HG03520 (cell line): ENCODE measurements at regions not wholly inside any gene's neighbourhood (a gene's known extent, or its start where the extent isn't known, plus 50 kb on each side); places are given as distances from the start of the nearest gene placed in this dataset.
"Not testable (repeated sequence)": the region's sequence is repeated elsewhere in the genome, so short reads cannot be mapped to it uniquely, and the experiment has no call there.

Source experiments
- ATAC-seq: cut with Tn5 transposase; IDR thresholded peaks from one replicate; pipeline ENCODE4 v1.9.1; 2021; ENCODE audit warnings: mild to moderate bottlenecking, moderate library complexity; ENCODE audit not compliant: unreplicated experiment

DNA sequence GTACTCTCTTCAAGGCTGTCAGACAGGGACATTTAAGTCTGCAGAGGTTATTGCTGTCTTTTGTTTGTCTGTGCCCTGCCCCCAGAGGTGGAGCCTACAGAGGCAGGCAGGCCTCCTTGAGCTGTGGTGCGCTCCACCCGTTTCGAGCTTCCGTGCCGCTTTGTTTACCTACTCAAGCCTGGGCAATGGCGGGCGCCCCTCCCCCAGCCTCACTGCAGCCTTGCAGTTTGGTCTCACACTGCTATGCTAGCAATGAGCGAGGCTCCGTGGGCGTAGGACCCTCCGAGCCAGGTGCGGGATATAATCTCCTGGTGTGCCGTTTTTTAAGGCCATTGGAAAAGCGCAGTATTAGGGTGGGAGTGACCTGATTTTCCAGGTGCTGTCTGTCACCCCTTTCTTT lies 373.4 kb downstream of the DNAJB9 start:
- not testable (repeated sequence) for ATAC-seq

DNA sequence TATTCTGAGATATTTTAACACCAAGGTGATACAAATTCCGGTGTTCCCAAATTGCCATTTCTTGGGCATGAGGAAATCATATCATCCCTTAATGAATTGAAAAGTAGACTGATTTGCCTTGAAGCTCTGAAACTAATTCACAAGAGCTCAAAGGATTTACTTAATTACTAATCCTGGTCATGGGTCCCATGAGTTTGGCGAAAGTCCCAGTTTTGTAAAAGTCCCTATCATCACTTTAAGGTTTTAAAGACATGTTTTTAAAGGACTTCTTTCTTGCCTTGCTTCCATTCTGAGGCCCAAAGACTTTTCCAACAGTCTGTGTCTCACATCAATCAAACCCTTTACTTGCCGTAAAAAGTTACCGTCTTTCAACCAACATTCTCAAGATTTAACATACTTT lies 377.9 kb downstream of the DNAJB9 start:
- ATAC-seq: no peak

DNA sequence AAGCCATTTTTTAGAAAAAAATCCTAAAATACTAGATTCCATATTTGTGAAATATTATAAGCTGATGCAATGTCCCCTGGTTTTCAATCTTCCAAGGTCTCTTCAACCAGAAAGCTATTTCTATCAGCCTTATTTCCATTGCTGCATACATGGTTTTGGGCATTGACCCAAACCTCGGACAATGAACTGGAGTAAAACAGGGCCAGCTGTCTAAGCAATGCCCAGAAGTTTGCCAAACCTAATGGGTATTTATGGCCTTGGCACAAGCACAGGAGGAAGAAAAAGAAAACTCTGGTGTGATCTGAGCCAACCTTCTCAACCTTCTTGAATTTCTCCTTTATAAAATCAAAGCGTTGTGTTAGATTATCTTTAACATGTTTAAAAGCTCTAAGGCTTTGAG lies 402.3 kb downstream of the DNAJB9 start:
- no peak for ATAC-seq

DNA sequence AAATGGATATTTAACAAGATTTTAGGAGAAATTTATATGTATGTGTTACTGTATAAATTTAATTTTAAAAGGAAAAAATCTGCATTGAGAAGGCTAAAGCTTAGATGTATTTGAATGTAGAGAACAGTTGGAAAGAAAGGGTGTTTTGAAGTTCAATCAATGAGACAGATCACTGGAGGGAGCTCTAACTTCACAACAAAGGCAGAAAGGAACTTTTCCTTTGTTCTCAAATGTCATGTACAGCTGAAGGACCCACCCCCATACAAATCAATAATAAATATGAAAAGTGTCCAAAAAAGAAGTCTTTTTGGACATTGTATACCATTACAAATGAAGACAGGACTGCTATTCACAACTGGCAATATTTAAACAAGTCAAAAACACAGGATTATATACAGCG lies 403.4 kb downstream of the DNAJB9 start:
- ATAC-seq: no peak

DNA sequence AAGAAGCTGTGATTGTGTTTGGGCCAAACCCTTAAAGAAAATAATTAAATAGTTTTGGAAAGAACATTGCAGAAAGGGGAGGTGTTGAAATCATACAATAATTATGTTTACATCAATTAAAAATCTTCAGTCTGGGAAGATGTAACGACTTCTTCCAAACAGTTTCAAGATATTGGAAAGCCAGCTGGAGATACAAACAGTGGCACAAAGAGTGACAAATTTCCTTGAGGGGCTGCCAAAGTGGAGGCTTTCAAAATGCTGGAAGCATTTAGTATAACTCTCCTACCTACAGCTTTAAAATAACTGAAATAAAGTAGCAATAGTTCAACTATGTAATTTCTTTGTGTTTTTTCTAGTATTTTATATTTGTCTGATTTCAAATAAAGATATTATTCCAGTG lies 405.0 kb downstream of the DNAJB9 start:
- ATAC-seq: no peak

DNA sequence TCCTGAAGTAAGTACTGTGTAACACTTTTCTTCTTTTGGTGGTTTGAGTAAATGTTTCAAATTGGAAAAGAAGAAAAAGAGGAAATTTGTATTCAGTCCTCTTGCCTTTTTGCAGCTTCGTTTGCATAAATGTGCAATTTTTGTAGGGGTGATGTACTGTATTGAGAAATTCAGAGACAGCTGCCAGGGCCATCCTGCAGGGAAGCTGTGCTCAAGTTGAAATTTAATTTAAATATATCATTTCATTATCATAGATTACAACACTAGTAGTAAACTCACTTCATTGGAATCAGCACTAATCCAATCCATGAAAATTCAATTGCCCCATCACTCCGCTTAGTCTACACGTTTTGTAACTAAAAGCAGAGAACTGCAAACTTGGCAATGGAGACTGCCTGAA lies 415.4 kb downstream of the DNAJB9 start:
- no peak for ATAC-seq

DNA sequence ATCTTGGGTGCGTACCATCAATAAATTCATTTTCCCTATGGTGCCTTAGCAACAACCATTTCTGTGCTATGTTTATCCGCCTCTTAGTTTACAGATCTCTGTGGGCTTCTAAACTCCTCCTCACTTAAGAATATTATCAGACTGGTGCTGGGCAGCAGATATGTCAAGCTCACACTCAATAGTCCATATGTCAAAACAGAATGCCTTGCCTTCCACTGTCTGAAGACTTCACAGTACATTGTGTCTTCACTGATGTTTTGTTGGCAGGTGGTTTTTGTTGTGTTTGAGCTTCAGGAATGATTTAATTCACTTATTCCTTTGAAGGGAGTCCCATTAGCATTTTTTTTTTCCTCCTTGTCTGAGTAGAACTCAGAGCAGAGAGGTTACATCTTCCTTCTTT lies 419.6 kb downstream of the DNAJB9 start:
- ATAC-seq: no peak

DNA sequence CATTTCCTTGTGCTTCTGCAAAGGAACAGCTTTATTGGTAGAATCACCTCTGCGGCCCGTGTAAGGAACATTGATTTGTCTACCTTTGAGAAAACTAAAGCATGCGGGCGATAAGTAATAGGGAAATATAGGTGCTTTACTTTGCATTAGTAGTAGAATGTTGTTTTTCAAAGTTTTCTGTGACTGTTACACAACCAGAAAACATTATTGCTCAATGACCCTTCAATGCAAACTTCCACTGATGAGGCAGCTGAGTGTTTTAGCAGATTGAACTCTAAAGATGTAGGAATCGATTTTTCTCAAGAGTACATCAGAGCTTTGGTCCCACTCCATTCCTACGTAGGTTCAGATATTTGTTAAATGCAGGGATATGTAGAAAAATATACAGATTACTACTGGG lies 427.8 kb downstream of the DNAJB9 start:
- no peak for ATAC-seq

DNA sequence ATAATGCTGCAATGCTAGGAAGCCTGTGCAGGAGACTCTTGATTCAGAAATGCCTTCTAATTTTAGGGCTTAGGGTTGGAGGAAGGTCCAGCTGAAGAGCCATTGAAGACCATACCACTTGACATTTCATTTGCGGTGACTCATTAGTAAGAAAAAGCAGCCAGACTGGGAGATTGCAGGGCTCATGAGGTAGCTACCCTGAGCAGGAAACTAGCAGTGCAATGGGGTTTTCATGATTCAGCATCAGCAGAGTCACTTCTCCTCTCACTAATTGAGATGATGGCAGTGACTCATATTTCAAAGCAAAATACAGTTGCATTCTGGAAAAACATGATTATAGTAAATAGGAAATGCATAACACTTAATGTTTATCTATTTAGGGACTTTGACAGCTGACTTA lies 434.1 kb downstream of the DNAJB9 start:
- ATAC-seq: no peak

DNA sequence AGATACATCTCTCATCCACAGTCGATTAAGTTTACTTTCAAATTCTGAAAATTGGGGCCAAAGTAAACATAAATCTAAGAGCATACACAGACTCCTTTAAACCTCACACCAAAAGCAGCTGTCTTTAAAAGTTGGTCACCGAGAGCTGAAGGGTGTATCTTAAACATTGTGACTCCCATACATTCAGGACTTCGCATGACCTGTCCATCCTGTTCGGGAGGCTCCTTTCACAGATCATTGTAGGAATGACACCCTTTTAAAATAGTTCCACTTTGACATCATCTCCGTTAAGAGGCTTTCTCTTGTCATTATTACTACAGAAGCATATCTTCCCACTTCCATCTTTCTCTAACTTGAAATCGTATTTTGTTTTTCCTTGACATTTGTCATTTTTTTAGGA lies 440.0 kb downstream of the DNAJB9 start:
- no peak for ATAC-seq

DNA sequence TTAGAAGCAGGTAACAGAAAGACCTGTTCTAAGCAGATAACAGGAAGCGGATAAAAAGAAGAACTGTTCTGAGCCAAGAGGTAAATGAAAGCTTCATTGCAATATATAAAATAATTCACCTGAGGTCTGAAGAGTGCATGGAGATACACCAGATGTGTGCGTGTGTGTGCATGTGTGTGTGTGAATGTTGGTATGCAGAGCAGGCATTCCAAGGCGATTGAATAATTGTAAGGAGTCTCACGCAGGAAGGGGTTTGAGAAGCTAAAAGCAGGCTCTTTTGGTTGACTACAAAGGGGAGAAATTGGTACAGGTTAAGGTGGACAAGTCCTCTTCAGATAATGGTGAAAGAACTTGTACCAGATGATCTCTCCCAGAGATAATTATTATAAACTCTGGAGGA lies 450.6 kb downstream of the DNAJB9 start:
- ATAC-seq: no peak

DNA sequence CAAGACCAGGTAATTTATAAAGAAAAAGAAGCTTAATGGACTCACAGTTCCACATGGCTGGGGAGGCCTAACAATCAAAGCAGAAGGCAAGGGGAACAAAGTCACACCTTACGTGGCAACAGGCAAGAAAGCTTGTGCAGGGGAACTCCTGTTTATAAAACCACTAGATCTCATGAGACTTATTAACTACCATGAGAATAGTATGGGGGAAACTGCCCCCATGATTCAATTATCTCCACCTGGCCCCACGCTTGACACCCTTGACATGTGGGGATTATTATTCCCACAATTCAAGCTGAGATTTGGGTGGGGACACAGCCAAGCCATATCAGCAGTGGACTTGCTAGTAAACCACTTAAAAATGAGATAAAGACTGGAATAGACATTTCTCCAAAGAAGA lies 451.7 kb downstream of the DNAJB9 start:
- no peak for ATAC-seq

DNA sequence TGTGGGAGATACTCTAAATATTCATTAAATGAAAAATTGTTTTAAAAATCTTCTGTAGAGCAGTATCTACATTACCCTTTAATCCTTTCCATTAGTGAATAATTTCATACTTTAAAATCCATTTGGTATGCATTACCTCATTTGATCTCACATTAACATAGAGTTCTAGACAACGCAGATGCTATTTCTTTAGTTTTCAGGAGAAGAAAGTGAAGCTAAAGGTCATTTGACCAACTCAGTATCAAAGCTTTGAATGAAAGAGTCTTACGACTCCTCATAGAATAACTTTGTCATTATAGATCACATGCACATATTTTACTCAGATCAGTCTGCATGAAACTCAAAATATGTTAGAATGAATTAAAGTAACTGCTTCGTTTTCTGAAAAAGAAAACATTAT lies 460.2 kb downstream of the DNAJB9 start:
- ATAC-seq: no peak

DNA sequence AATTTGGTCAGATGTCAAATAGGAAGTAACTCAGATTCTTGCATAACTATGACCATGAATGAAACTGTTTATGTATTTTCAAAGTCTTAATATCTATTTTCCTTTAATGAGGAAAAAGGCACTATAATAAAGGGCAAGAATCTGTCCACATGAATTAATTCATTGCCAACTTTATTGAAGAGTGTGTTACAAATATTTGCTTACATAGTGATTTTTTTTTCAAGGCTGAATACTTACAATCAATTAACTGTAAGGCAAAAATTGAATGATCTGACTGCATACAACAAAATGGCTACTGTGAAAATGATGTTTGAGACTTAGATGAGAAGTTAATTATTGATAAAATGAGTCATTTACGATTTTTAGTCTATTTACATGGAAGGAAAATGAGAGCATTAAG lies 475.0 kb downstream of the DNAJB9 start:
- ATAC-seq: no peak

DNA sequence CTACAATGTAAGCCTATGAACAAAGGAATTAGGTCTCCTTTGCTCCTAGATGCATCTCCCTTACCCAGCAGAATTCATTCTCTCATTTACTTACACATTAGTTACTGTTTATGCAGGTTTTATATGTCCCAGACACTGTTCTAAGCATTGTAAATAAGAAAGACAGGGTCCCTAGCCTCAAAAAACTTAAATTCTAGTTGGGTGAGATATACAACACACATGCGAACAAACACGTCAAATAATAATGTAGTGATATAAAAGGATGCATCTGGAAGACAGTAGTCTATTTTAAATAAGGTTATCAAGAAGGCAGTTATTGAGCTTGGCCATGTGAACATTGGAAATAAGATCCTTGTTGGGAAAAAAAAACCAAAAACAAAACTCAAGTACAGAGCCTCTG lies 479.7 kb downstream of the DNAJB9 start:
- ATAC-seq: no peak

DNA sequence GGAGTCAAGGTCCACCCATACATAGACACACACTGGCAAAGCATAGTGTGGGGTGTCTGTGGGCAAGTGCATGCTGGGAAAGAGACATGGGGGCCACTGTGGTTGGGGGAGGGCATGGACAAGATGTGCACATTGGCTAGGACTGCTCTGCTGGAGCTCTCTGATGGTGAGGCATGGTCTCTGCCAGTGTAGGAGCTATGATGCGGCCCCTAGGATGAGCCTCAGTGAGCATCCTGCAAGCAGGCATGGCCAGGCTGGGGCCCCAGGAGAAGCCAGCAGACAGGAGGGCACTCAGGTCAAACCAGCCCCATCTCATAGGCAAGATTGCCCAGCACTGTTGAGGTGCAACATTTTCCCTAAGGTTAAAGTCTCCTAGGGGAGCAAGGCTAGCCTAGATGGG lies 489.4 kb downstream of the DNAJB9 start:
- ATAC-seq: no peak

DNA sequence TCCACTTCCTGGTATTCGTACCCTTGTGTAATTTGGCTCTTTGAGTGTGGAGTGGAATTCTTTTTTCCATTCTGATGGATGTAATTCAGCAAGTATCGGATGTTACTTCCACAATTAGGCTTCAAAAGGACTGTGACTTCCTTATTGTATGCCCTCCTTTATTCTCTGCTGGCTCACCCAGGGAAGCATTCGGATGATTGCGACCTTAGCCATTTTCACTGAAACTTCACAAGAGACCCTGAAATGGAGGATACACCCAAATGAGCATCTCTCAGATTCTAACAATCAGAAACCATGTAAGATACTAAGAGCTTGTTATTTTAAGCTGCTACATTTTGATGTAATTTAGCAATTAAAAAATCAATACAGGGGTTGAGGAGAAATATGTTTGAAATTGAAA lies 493.1 kb downstream of the DNAJB9 start:
- no peak for ATAC-seq

DNA sequence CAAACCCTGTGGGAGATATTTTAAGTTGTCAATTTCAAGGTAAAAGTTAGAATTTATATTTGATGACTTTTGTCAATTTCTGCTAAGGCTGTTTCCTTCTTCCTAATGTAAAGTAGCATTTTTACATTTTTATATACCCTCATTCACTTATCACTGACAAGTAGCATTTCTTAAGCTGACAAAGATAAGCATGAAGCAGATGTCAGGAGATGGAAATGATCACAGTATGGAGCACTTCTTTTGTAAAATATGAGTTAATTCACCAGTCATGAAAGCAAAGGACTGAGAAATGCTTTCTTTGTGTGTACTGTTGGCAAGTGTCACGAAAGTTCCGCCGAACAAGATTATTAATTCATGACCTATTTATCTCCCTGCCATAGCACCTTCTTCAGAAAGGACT lies 503.9 kb downstream of the DNAJB9 start:
- no peak for ATAC-seq

DNA sequence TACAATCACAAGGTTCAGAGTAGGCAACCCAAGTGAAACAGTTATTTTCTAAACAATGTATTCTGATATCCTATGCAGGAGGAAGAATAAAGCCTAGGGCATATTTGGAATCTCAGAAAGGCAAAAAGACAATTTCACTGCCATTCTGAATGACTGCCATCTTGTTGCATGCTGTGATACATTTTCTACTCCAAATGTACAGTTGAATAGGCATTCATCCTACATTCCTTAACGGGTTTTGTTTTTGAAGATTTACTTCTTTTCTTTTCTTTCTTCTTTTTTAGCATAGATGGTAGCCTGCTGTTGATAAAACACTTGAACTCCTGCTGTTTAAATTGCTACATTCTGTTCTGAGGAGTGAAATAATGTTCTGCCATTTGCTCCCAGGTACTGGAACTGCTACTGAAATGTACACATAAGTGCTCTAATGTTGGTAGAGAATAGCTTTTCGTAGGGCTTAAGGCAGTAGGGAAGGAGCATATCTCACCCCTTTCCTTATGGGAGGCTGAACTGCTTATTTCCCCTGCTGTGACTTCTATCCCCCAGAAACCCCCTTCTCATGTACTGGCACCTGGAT lies 506.8 kb downstream of the DNAJB9 start:
- no peak for ATAC-seq

DNA sequence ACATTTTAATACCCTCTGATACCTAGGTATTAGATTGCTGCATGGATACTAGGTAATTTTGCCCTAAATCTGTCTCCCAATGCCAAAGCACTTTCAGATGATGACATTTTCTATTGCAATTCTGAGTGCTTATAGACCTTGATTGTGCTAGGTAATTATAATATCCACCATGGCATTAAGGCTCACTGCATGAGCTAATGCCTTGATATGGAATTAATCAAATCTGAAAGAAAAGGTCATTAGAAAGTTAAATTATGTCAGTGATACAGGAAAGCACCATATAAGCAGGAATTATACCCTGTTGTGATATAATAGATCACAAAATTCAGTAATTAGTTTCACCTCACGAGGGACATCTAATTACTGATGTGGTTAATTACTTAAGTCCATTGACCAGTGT lies 521.4 kb downstream of the DNAJB9 start:
- ATAC-seq: no peak

DNA sequence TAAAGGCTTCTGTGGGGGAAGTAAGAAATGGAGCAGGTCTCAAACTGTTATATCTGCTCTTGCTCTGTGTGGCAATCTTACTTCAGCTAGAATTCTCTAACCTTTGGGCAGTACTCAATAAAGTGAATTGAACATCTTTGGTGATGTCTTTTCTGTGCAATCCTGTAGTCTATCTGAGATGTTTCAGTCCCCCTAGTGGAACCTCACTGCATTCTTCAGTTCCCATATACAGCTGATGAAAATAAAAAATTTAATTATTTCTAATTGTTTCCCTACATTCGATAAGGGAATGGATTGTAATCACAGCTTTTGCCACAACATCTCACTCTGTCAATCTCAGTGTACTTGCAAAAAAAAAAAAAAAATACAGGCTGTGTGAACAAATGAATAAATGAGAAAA lies 522.6 kb downstream of the DNAJB9 start:
- no peak for ATAC-seq

DNA sequence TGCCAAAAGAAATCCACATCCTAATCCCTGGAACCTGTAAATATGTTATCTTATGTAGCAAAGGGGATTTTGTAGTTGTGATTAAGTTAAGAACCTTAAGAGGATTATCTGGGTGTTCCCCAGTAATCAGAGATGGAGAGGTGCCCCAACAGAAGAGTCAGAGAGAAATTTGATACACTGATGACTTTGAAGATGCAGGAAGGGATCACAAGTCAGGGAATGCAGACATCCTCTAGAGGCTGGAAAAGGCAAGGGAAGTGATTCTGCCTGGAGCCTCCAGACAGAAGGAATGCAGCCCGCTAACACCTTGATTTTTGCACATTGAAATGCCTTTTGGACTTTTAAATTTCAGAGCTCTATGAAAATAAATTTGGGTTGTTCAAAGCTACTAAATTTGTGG lies 531.7 kb downstream of the DNAJB9 start:
- ATAC-seq: no peak

DNA sequence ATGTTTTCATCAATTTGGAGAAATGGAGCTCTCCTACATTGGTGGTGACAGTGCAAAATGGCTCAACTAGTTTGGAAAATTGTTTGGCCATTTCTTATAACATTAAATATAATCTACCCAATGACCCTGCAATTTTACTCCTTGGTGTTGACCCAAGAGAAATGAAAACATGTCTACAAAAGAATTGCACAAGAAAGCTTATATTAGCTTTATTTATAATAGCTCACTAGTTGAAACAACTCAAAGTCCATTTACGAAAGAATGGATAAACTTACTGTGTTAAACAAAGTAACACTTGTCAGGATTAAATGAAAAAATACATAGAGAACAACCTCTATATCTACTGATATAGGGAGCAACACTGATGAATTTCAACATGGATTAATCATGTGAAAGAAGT lies 539.9 kb downstream of the DNAJB9 start:
- ATAC-seq: no peak

DNA sequence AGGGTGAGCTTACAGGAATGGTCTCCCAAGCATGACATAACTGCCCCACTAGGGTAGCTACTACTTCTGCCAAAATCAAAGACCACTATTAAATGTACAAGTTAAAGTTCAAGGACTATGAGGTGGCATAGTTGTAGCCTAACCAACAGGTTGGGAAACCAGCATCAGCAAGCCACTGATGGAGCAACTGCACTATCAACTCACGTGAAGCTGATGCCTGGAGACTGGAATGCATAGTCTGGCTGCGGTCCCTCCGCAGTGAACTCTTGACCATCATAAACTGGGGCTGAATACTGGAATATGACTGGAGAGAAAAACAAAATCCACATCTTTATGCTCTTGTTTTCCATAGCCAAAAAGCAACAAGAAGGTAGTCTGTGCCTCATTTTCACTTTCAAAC lies 541.4 kb downstream of the DNAJB9 start:
- ATAC-seq: no peak
